PC-9 (cell line): ENCODE measurements at regions not wholly inside any gene's neighbourhood (a gene's known extent, or its start where the extent isn't known, plus 50 kb on each side); places are given as distances from the start of the nearest gene placed in this dataset.

Source experiments
- BruUV-seq: library from RNA; stranded (reverse); fragments of 400-500 nt; replicated peaks from 2 replicates; lab custom pipeline; 2021; lab: Mats Ljungman, UMichigan
- CTCF ChIA-PET: fragments of 300-600 bp; sonication (Branson Sonifier 250); formaldehyde crosslinking; loops from one replicate; lab custom pipeline; 2022; ENCODE audit warnings: antibody characterized with exemption; lab: Charles Lee
- POLR2A ChIA-PET: fragments of 300-600 bp; sonication (Branson Sonifier 250); formaldehyde crosslinking; loops from one replicate; lab custom pipeline; 2022; ENCODE audit warnings: antibody characterized with exemption; ENCODE audit not compliant: unreplicated experiment; lab: Charles Lee
- DNase-seq, 2 experiments: peaks; one replicate each; pipeline versions ENCODE4 v3.0.0 to v3.0.0-alpha.2; 2015 to 2022; ENCODE audit warnings: mixed read lengths in 1 of 2
- H2AFZ ChIP-seq: fragments of 200-600 bp; sonication (generic); 2 replicates; pipeline ENCODE4 v1.8.1; 2017; ENCODE audit warnings: antibody characterized with exemption
- H3F3A ChIP-seq: fragments of 200-600 bp; sonication (generic); 2 replicates; pipeline ENCODE4 v1.8.1; 2017; ENCODE audit warnings: antibody characterized with exemption, mild to moderate bottlenecking, low read depth; ENCODE audit not compliant: insufficient read depth
- H3K27ac ChIP-seq: fragments of 200-600 bp; sonication (generic); 2 replicates; pipeline ENCODE4 v1.6.1; 2016; ENCODE audit warnings: mixed run types
- H3K27me3 ChIP-seq: fragments of 200-600 bp; sonication (generic); 2 replicates; pipeline ENCODE4 v1.6.1; 2016; ENCODE audit warnings: low read depth, mixed run types; ENCODE audit not compliant: insufficient read depth
- H3K36me3 ChIP-seq: fragments of 200-600 bp; sonication (generic); 2 replicates; pipeline ENCODE4 v1.6.1; 2016; ENCODE audit warnings: low read depth, mixed run types
- H3K4me1 ChIP-seq: fragments of 200-600 bp; sonication (generic); replicated peaks from 2 replicates; pipeline ENCODE4 v1.6.1; 2016; ENCODE audit warnings: mixed run types; ENCODE audit not compliant: insufficient read depth
- H3K4me2 ChIP-seq: fragments of 200-600 bp; sonication (generic); 2 replicates; pipeline ENCODE4 v1.6.1; 2017; ENCODE audit warnings: mixed run types
- H3K4me3 ChIP-seq: fragments of 200-600 bp; sonication (generic); 2 replicates; pipeline ENCODE4 v1.6.1; 2016; ENCODE audit warnings: mixed run types
- H3K79me2 ChIP-seq: fragments of 200-600 bp; sonication (generic); 2 replicates; pipeline ENCODE4 v1.6.1; 2017; ENCODE audit warnings: low read depth, mixed run types
- H3K9me2 ChIP-seq: fragments of 200-600 bp; sonication (generic); 2 replicates; pipeline ENCODE4 v1.8.1; 2017; ENCODE audit warnings: mild to moderate bottlenecking; ENCODE audit not compliant: insufficient read depth
- H3K9me3 ChIP-seq: fragments of 200-600 bp; sonication (generic); 2 replicates; pipeline ENCODE4 v1.8.1; 2016; ENCODE audit warnings: low read depth; ENCODE audit not compliant: insufficient read depth
- H4K20me1 ChIP-seq: fragments of 200-600 bp; sonication (generic); 2 replicates; pipeline ENCODE4 v1.8.1; 2017; ENCODE audit not compliant: insufficient read depth
- EZH2 ChIP-seq: fragments of 200-600 bp; sonication (generic); IDR thresholded peaks from 2 replicates; pipeline ENCODE4 v1.8.0; 2017; ENCODE audit warnings: antibody characterized with exemption, low read depth
- intact Hi-C: fragments of 100-400 bp; cut with micrococcal nuclease; formaldehyde crosslinking; loops from one replicate; pipeline ENCODE4 v1.10.0; 2022; ENCODE audit not compliant: unreplicated experiment
- TF ChIP-seq, protein P1 (sequence below): fragments of 200-600 bp; sonication (generic); conservative IDR thresholded peaks from 2 replicates; pipeline ENCODE4 v1.6.1; 2017; ENCODE audit warnings: mixed run types, antibody characterized with exemption, mild to moderate bottlenecking, moderate library complexity

DNA sequence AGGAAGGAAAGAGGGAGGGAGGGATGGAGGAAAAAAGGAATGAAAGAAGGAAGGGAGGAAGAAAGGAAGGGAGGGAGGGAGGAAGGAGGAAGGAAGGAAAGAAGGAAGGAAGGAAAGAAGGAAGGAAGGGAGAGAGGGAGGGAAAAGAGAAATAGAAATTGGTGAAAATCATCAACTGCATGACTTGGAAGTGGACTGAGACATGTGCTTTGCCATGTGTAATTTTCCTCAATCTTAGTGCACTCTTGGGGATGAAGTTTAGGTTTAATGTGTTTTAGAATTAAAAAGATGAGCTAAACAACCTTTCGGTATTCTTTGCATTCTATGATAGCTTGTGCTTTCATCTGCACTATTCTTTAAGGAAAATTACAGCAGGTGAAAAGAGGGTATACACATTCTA, 320.1 kb upstream of the GALNT5 start:
- H3K4me3 ChIP-seq = no peak overlapping the region
- peaks cover 3% of the 10 kb centered on the region; the same call in 1 of the 2 replicates for H3F3A ChIP-seq
- no peaks in the 10 kb centered on the region for H4K20me1 ChIP-seq
- H3K79me2 ChIP-seq = no peaks in the 10 kb centered on the region
- H3K4me1 ChIP-seq = 0 out of 2 replicates have a peak, but pooled peaks cover 5% of the 10 kb centered on the region
- H3K36me3 ChIP-seq = no peaks in the 10 kb centered on the region
- DNase-seq = no peak
- H3K27ac ChIP-seq = no peak overlapping the region
- H3K9me2 ChIP-seq = no peaks in the 10 kb centered on the region; the same call in 1 of the 2 replicates
- BruUV-seq = no TSS peak
- POLR2A ChIA-PET = no interaction called here
- H2AFZ ChIP-seq = no peak overlapping the region
- H3K9me3 ChIP-seq = no peaks in the 10 kb centered on the region
- no peak for TF ChIP-seq EZH2
- TF ChIP-seq, protein P1, sequence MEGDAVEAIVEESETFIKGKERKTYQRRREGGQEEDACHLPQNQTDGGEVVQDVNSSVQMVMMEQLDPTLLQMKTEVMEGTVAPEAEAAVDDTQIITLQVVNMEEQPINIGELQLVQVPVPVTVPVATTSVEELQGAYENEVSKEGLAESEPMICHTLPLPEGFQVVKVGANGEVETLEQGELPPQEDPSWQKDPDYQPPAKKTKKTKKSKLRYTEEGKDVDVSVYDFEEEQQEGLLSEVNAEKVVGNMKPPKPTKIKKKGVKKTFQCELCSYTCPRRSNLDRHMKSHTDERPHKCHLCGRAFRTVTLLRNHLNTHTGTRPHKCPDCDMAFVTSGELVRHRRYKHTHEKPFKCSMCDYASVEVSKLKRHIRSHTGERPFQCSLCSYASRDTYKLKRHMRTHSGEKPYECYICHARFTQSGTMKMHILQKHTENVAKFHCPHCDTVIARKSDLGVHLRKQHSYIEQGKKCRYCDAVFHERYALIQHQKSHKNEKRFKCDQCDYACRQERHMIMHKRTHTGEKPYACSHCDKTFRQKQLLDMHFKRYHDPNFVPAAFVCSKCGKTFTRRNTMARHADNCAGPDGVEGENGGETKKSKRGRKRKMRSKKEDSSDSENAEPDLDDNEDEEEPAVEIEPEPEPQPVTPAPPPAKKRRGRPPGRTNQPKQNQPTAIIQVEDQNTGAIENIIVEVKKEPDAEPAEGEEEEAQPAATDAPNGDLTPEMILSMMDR = no peak
- CTCF ChIA-PET = interaction anchor here (0.6 kb wide), 1 partner anchor 54 kb away, joined by 7 read pairs; no protein-coding TSS in a partner anchor
- H3K4me2 ChIP-seq = no peak overlapping the region
- H3K27me3 ChIP-seq = no peaks in the 10 kb centered on the region
- intact Hi-C loops = loop anchor here (10.0 kb wide), 1 partner anchor 117 kb away; no protein-coding TSS in a partner anchor

DNA sequence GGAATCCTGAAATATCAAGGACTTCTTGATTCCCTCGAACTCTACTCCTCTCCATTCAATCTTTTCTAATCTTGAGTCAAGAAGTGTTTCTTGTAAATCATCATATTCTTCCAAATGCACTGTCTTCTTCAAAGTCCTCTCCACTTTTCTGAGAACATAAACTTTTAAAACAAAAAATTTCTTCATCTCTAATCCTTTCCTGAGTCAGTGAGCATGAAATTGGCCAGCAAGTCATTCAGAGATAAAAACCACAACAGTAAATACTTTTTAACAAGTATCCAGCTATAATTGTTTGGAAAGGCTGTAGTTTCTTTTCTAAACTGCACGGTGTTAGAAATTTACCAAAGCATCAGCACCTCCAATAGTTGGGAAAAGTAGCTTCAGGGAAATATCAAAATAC, 312.6 kb upstream of the GALNT5 start:
- intact Hi-C loops = no loop called here
- POLR2A ChIA-PET = no interaction called here
- Histone ChIP-seq H3K9me2 (no peaks in the 10 kb centered on the region; the same call in 1 of the 2 replicates), H3K4me3 (no peak overlapping the region), H3K36me3 (no peaks in the 10 kb centered on the region), H3K4me2 (no peak overlapping the region), H3K4me1 (no peaks in the 10 kb centered on the region), H3K27me3 (no peaks in the 10 kb centered on the region), H3F3A (no peaks in the 10 kb centered on the region), H3K79me2 (no peaks in the 10 kb centered on the region), H3K9me3 (no peaks in the 10 kb centered on the region), H4K20me1 (no peaks in the 10 kb centered on the region), H2AFZ (no peak overlapping the region), H3K27ac (no peak overlapping the region)
- DNase-seq = no peak
- CTCF ChIA-PET = no interaction called here
- BruUV-seq = no TSS peak
- no peak for TF ChIP-seq EZH2
- TF ChIP-seq, protein P1 = no peak

DNA sequence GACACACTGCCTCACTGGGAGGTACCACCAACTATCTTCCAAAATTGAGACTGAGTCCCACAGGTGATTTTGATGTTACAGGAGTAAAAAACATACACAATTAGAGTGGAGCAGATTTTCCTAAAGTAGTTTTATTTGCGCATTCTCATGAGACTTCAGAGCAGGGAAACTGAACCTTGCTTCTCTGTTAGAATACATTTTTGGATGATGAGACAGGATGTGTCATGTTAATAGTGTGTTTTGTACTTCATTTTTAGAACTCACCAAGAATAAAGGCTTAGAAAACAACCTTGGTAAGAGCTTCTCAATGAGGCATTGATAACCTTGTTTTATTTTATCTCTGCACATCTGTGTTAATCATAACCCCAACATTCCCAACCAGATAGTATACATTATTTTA, 310.2 kb upstream of the GALNT5 start:
- CTCF ChIA-PET = no interaction called here
- BruUV-seq = no TSS peak
- Histone ChIP-seq H3K79me2 (no peaks in the 10 kb centered on the region), H3K27me3 (no peaks in the 10 kb centered on the region), H3K4me1 (no peaks in the 10 kb centered on the region), H3K4me3 (no peak overlapping the region), H3K27ac (no peak overlapping the region), H3F3A (no peaks in the 10 kb centered on the region), H4K20me1 (no peaks in the 10 kb centered on the region), H3K4me2 (no peak overlapping the region), H3K36me3 (no peaks in the 10 kb centered on the region), H3K9me2 (no peaks in the 10 kb centered on the region), H3K9me3 (no peaks in the 10 kb centered on the region), H2AFZ (no peak overlapping the region)
- TF ChIP-seq EZH2 = no peak
- TF ChIP-seq, protein P1 = no peak
- POLR2A ChIA-PET = no interaction called here
- intact Hi-C loops = no loop called here
- DNase-seq = no peak
